Progenitor cell of endocrine pancreas (in vitro differentiated cells): ENCODE measurements at regions not wholly inside any gene's neighbourhood (a gene's known extent, or its start where the extent isn't known, plus 50 kb on each side); places are given as distances from the start of the nearest gene placed in this dataset.

ENCODE experiments used
- DNase-seq: peaks from one replicate; pipeline ENCODE4 v3.0.0; 2021; ENCODE audit warnings: low spot score; ENCODE audit not compliant: unreplicated experiment
- H3K27ac Mint-ChIP-seq: 2 replicates; pipeline ENCODE4 v1.8.0; 2021; ENCODE audit warnings: mild to moderate bottlenecking, moderate library complexity, mixed read lengths
- H3K27me3 Mint-ChIP-seq: 2 replicates; pipeline ENCODE4 v1.8.0; 2021; ENCODE audit warnings: mixed read lengths
- H3K36me3 Mint-ChIP-seq: 2 replicates; pipeline ENCODE4 v1.8.0; 2022; ENCODE audit warnings: mixed read lengths; ENCODE audit not compliant: insufficient read depth
- H3K4me1 Mint-ChIP-seq: 2 replicates; pipeline ENCODE4 v1.8.0; 2021; ENCODE audit warnings: low read depth, mixed read lengths
- H3K4me3 Mint-ChIP-seq: 2 replicates; pipeline ENCODE4 v1.8.0; 2021; ENCODE audit warnings: low read depth, mild to moderate bottlenecking, moderate library complexity, mixed read lengths
- H3K9me3 Mint-ChIP-seq: 2 replicates; pipeline ENCODE4 v1.8.0; 2021; ENCODE audit warnings: low read depth, mixed read lengths
- CTCF ChIP-seq: fragments of 200-600 bp; sonication (generic); IDR thresholded peaks from one replicate; pipeline ENCODE4 v1.5.0; 2021; ENCODE audit warnings: antibody characterized with exemption, mild to moderate bottlenecking; ENCODE audit not compliant: unreplicated experiment

- H3K4me1 Mint-ChIP-seq, result no peaks in the 10 kb centered on the region
- H3K9me3 Mint-ChIP-seq, result peaks cover 29% of the 10 kb centered on the region
- H3K27ac Mint-ChIP-seq, result no peak overlapping the region
- peaks cover 2% of the 10 kb centered on the region for H3K36me3 Mint-ChIP-seq
- no peaks in the 10 kb centered on the region for H3K27me3 Mint-ChIP-seq
- no peak for DNase-seq
- no peak for TF ChIP-seq CTCF
- H3K4me3 Mint-ChIP-seq, result no peak overlapping the region
Measured at GRCh38 chr2:153020201-153020600, 301.8 kb downstream of the ARL6IP6 start.

GRCh38 chr2:153005071-153005730 is 286.8 kb downstream of the ARL6IP6 start:
- Mint-ChIP-seq H3K36me3 (no peaks in the 10 kb centered on the region), H3K27me3 (no peaks in the 10 kb centered on the region), H3K27ac (no peak overlapping the region), H3K4me3 (no peak overlapping the region), H3K4me1 (no peaks in the 10 kb centered on the region), H3K9me3 (no peaks in the 10 kb centered on the region)
- TF ChIP-seq CTCF, result no peak
- no peak for DNase-seq

- no peaks in the 10 kb centered on the region for H3K27me3 Mint-ChIP-seq
- H3K9me3 Mint-ChIP-seq, result no peaks in the 10 kb centered on the region
- no peak for DNase-seq
- no peaks in the 10 kb centered on the region for H3K4me1 Mint-ChIP-seq
- no peak overlapping the region for H3K27ac Mint-ChIP-seq
- TF ChIP-seq CTCF, result no peak
- H3K36me3 Mint-ChIP-seq, result no peaks in the 10 kb centered on the region
- no peak overlapping the region for H3K4me3 Mint-ChIP-seq
Measured at GRCh38 chr2:153004627-153005026, 286.2 kb downstream of the ARL6IP6 start.

- no peaks in the 10 kb centered on the region for H3K27me3 Mint-ChIP-seq
- H3K27ac Mint-ChIP-seq, result no peak overlapping the region
- TF ChIP-seq CTCF, result no peak
- peaks cover 24% of the 10 kb centered on the region for H3K9me3 Mint-ChIP-seq
- no peak overlapping the region for H3K4me3 Mint-ChIP-seq
- no peak for DNase-seq
- no peaks in the 10 kb centered on the region for H3K36me3 Mint-ChIP-seq
- no peaks in the 10 kb centered on the region for H3K4me1 Mint-ChIP-seq
Measured at GRCh38 chr2:152974146-152974545, 255.7 kb downstream of the ARL6IP6 start.

- H3K27me3 Mint-ChIP-seq, result no peaks in the 10 kb centered on the region
Measured at GRCh38 chr2:152971685-152972084, 253.3 kb downstream of the ARL6IP6 start.

More at GRCh38 chr2:152971685-152972084, 253.3 kb downstream of the ARL6IP6 start:
- DNase-seq, result no peak
- Mint-ChIP-seq H3K4me3 (no peak overlapping the region), H3K36me3 (no peaks in the 10 kb centered on the region), H3K9me3 (peaks cover 29% of the 10 kb centered on the region), H3K4me1 (no peaks in the 10 kb centered on the region), H3K27ac (no peak overlapping the region)
- TF ChIP-seq CTCF, result no peak
